NCI-H510A (cell line): ENCODE measurements at regions not wholly inside any gene's neighbourhood (a gene's known extent, or its start where the extent isn't known, plus 50 kb on each side); places are given as distances from the start of the nearest gene placed in this dataset.

Experiments
- DNase-seq: peaks from one replicate; lab custom pipeline; 2025; lab: John Stamatoyannopoulos, UW

GRCh38 chr2:200054681-200055468, 99.5 kb downstream of the MAIP1 start:
- DNase-seq, result no peak

GRCh38 chr2:200056105-200056504, 100.7 kb downstream of the MAIP1 start:
- DNase-seq, result no peak

- DNase-seq, result no peak
These were observed 107.8 kb downstream of the MAIP1 start for GRCh38 chr2:200063155-200063554.

GRCh38 chr2:200064879-200065278, 109.5 kb downstream of the MAIP1 start:
- DNase-seq, result no peak

GRCh38 chr2:200065477-200065876, 110.1 kb downstream of the MAIP1 start:
- DNase-seq, result no peak

- no peak for DNase-seq
These were observed 111.0 kb downstream of the MAIP1 start for GRCh38 chr2:200066417-200066816.

- no peak for DNase-seq
These were observed 113.3 kb downstream of the MAIP1 start for GRCh38 chr2:200068642-200069041.

- DNase-seq, result no peak
These were observed 121.8 kb downstream of the MAIP1 start for GRCh38 chr2:200077210-200077650.

- DNase-seq, result no peak
These were observed 122.5 kb downstream of the MAIP1 start for GRCh38 chr2:200077838-200078237.

GRCh38 chr2:200079356-200079755, 124.0 kb downstream of the MAIP1 start:
- no peak for DNase-seq

GRCh38 chr2:200081236-200081635, 125.9 kb downstream of the MAIP1 start:
- DNase-seq, result no peak

GRCh38 chr2:200081811-200082210, 126.4 kb downstream of the MAIP1 start:
- DNase-seq, result no peak

GRCh38 chr2:200084036-200084435, 128.7 kb downstream of the MAIP1 start:
- DNase-seq, result no peak

- no peak for DNase-seq
These were observed 131.5 kb downstream of the MAIP1 start for GRCh38 chr2:200086911-200087310.

GRCh38 chr2:200087451-200087850, 132.1 kb downstream of the MAIP1 start:
- no peak for DNase-seq

GRCh38 chr2:200089040-200089755, 133.8 kb downstream of the MAIP1 start:
- no peak for DNase-seq

- DNase-seq, result no peak
These were observed 134.4 kb downstream of the MAIP1 start for GRCh38 chr2:200089756-200090109.

GRCh38 chr2:200090683-200091082, 135.3 kb downstream of the MAIP1 start:
- DNase-seq, result no peak

GRCh38 chr2:200091126-200091525, 135.7 kb downstream of the MAIP1 start:
- DNase-seq, result no peak

- no peak for DNase-seq
These were observed 136.9 kb downstream of the MAIP1 start for GRCh38 chr2:200092235-200092634.

GRCh38 chr2:200095436-200095835, 140.1 kb downstream of the MAIP1 start:
- DNase-seq, result no peak

- DNase-seq, result no peak
These were observed 143.9 kb downstream of the MAIP1 start for GRCh38 chr2:200099256-200099655.

- no peak for DNase-seq
These were observed 144.6 kb downstream of the MAIP1 start for GRCh38 chr2:200100027-200100426.

- no peak for DNase-seq
These were observed 146.5 kb downstream of the MAIP1 start for GRCh38 chr2:200101922-200102321.
